ENCODE measurements at regions not wholly inside any gene's neighbourhood (a gene's known extent, or its start where the extent isn't known, plus 50 kb on each side); places are given as distances from the start of the nearest gene placed in this dataset.

DNA sequence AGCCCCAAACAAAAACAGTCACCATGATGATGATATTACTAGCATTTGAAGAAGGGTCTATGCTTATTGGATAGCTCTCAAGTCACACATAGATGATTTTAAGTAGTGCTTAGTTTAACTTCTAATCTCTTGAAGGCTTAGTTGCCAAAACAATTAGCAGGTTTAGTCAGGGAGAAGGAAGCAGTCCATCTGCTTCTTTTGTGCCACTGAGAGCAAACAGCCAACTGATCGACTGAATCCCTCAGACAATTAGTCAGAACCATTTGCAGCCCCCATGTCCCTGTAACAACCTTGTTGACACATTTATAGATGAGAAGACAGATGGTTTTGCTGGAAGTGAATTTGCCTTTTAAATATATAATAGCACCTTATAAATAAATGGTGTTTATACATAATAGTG lies 585.1 kb upstream of the SUCLG2 start:
- no peaks in the 10 kb centered on the region for H3K27me3 Mint-ChIP-seq
- H3K36me3 Mint-ChIP-seq (ENCODE audit: low read depth) = no peaks in the 10 kb centered on the region
- no peak for ATAC-seq
- no peak for DNase-seq
- no peak overlapping the region for H3K27ac Mint-ChIP-seq
- H3K9me3 ChIP-seq (ENCODE audit: control insufficient read depth, low read length, poor library complexity, severe bottlenecking) = no peaks in the 10 kb centered on the region
- no peak overlapping the region for H3K4me3 Mint-ChIP-seq
- H3K4me1 Mint-ChIP-seq = no peaks in the 10 kb centered on the region

DNA sequence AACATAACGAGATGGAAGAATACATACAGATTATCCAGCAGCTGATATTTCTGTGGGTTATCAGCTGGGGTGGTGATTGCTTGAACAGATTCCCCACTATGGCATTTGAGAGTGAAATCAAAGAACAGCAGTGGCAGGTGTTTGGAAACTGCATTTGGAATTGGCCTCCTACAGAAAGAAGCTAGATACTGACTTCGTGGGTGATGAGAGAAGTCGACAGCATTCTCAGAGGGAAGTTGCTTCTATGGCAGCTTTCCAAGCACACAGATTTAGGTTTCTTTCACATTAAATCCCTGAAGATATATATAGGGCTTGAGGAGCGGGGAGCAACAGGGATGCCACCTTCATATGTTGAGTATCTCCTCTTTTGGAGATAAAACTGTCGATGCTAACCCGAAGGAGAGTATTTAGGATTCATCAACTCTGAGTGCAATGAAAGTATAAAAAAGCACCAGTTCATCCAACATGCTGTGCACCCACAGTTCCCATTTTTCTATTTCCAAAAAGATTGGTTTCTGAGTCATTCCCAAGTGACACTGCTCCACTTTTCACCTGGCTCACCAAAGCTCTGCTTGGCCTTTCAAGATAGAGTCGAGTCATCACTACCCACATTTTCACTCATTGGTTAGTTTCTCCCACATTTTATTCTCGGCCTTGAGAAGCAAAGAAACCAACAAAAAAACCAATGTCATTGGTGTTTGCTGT lies 579.8 kb upstream of the SUCLG2 start:
- H3K36me3 Mint-ChIP-seq (ENCODE audit: low read depth) = no peaks in the 10 kb centered on the region
- no peak overlapping the region for H3K4me3 Mint-ChIP-seq
- peaks cover 2% of the 10 kb centered on the region for H3K4me1 Mint-ChIP-seq
- H3K27me3 Mint-ChIP-seq = no peaks in the 10 kb centered on the region
- no peak overlapping the region for H3K27ac Mint-ChIP-seq
- DNase-seq = no peak
- no peaks in the 10 kb centered on the region for H3K9me3 ChIP-seq (ENCODE audit: control insufficient read depth, low read length, poor library complexity, severe bottlenecking)
- no peak for ATAC-seq

DNA sequence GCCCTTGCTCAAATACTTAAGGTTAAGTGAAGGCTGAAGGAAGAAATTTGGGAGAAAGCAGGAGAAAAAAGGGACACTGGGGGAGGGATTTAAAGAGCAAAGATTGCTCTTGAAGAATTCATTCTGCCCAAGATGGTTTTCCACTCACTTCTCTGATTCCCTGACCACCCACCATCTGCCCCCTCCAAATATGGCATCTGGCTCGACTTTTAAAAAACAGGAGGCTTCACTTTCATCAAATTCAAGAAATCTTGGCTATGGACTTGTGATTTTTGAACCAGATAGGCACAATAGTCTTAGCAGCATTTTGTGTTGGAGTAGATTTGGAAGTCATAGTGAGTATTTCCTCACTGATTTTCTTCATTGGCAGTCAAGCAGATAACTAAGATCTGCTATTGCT lies 574.4 kb upstream of the SUCLG2 start:
- H3K9me3 ChIP-seq (ENCODE audit: control insufficient read depth, low read length, poor library complexity, severe bottlenecking) = no peaks in the 10 kb centered on the region
- H3K27me3 Mint-ChIP-seq = no peaks in the 10 kb centered on the region
- H3K4me1 Mint-ChIP-seq = peaks cover 2% of the 10 kb centered on the region
- H3K4me3 Mint-ChIP-seq = no peak overlapping the region
- H3K27ac Mint-ChIP-seq = no peak overlapping the region
- H3K36me3 Mint-ChIP-seq (ENCODE audit: low read depth) = no peaks in the 10 kb centered on the region
- ATAC-seq = no peak
- no peak for DNase-seq

DNA sequence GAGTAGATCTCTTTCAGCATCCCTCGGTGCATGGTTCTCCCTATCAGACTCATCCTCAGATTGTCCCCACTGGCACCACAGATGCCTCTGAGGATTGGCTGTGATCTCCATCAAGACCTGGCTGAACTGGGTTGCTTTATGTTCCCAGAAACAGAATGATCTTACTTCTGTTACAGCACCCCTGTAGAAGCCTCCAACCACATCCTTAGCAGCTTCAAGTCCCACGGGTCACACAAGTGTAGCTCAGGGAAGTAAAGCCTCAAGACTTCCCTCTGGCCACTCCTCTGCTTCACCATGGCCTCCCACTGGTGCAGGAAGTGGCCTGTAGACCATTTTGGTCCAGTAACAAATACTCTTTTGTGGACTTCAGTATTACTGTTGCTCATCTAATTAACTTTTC lies 566.4 kb upstream of the SUCLG2 start:
- no peak for ATAC-seq
- H3K4me3 Mint-ChIP-seq = no peak overlapping the region

DNA sequence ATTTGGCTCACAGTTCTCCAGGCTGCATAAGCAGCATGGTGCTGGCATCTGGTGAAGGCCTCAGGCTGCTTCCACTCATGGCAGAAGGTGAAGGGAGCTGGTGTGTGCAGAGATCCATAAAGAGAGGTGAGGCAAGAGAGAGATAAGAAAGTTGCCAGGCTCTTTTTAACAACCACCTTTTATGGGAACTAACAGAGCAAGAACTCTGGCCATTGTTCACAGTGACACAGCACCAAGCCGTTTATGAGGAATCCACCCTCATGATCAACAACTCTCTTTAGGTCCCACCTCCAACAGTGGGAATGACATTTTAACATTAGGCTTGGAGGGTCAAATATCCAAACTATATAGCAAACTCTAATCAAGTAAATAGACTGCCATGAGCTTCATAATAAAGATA lies 557.2 kb upstream of the SUCLG2 start:
- no peak overlapping the region for H3K27ac Mint-ChIP-seq
- ATAC-seq (no peak), DNase-seq (no peak)
- peaks cover 4% of the 10 kb centered on the region for H3K4me1 Mint-ChIP-seq
- no peak overlapping the region for H3K4me3 Mint-ChIP-seq
- no peaks in the 10 kb centered on the region for H3K36me3 Mint-ChIP-seq (ENCODE audit: low read depth)
- H3K9me3 ChIP-seq (ENCODE audit: control insufficient read depth, low read length, poor library complexity, severe bottlenecking) = no peaks in the 10 kb centered on the region
- H3K27me3 Mint-ChIP-seq = no peaks in the 10 kb centered on the region

More for the DNA sequence above, 566.4 kb upstream of the SUCLG2 start:
- Mint-ChIP-seq H3K36me3 (ENCODE audit: low read depth) (no peaks in the 10 kb centered on the region), H3K27ac (peak overlapping the region; percentile 37), H3K27me3 (no peaks in the 10 kb centered on the region), H3K4me1 (peaks cover 6% of the 10 kb centered on the region)
- no peaks in the 10 kb centered on the region for H3K9me3 ChIP-seq (ENCODE audit: control insufficient read depth, low read length, poor library complexity, severe bottlenecking)
- DNase-seq = no peak

DNA sequence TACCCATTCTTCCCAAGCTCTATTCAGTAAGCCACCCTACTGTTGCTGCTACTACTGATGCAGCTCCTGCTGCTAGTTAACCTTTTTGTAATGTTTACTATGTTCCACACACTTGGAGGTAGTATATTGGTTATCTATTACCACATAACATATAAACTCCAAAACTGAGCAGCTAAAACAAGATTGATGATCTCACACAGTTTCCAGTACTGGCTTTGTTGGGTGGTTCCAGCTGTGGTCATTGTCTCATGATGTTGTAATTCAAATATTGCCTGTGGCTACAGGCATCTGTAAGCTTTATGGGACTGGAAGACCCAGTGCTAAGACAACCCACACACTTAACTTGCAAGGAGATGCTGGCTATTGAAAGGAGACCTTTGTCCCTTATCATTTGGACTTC lies 556.2 kb upstream of the SUCLG2 start:
- H3K27ac Mint-ChIP-seq = no peak overlapping the region
- ATAC-seq (no peak), DNase-seq (no peak)
- H3K36me3 Mint-ChIP-seq (ENCODE audit: low read depth) = no peaks in the 10 kb centered on the region
- no peak overlapping the region for H3K4me3 Mint-ChIP-seq
- H3K27me3 Mint-ChIP-seq = no peaks in the 10 kb centered on the region
- peaks cover 2% of the 10 kb centered on the region for H3K4me1 Mint-ChIP-seq
- H3K9me3 ChIP-seq (ENCODE audit: control insufficient read depth, low read length, poor library complexity, severe bottlenecking) = no peaks in the 10 kb centered on the region

DNA sequence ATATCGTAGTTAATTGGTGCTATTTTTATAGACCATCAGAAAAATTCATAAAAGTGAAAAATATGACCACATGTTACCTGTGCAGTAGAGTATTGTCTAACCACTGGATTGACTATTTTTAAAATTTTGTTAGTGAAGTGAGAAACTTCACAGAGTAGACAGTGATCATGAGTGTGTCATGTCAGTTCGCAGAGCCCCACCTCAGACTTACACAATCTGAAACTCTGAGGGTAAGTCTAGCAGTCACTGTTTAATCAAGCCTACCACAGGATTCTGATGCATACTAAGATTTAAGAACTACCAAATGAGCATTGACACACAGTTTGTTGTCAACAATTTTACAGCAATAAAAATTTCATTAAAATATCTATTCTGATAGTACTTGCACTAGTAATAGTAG lies 552.9 kb upstream of the SUCLG2 start:
- H3K36me3 Mint-ChIP-seq (ENCODE audit: low read depth) = no peaks in the 10 kb centered on the region
- no peaks in the 10 kb centered on the region for H3K27me3 Mint-ChIP-seq
- DNase-seq (no peak), ATAC-seq (no peak)
- H3K9me3 ChIP-seq (ENCODE audit: control insufficient read depth, low read length, poor library complexity, severe bottlenecking) = no peaks in the 10 kb centered on the region
- H3K27ac Mint-ChIP-seq = no peak overlapping the region
- H3K4me1 Mint-ChIP-seq = no peaks in the 10 kb centered on the region
- H3K4me3 Mint-ChIP-seq = no peak overlapping the region

DNA sequence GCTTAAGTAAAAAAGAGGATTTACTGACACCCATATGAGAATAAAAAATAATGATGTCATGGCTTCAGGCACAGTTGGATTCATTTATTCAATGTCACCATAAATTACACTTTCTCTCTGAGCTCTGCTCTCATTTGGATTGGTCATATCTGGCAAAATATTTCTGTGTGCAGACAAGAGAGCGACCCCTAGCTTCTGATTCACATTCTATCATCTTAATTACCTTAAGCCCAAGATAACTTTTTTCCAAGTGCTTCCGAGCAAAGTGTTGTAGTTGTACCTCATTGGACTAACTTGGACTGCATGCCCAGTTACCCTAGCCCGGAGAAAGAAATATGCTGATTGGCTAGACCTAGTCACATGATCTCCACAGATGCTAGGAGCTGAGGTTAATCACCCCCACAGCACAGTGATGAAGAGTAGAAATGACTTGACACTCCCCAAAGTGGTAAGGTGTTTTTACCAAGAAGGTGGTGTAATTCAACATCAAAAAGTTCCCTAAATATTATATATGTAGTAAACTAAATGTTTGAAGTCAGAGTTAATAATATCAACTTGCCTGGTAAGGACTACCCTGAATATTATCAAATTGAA lies 552.2 kb upstream of the SUCLG2 start:
- H3K27me3 Mint-ChIP-seq = no peaks in the 10 kb centered on the region
- ATAC-seq (no peak), DNase-seq (no peak)
- H3K27ac Mint-ChIP-seq = no peak overlapping the region
- no peak overlapping the region for H3K4me3 Mint-ChIP-seq
- H3K9me3 ChIP-seq (ENCODE audit: control insufficient read depth, low read length, poor library complexity, severe bottlenecking) = no peaks in the 10 kb centered on the region
- no peaks in the 10 kb centered on the region for H3K4me1 Mint-ChIP-seq
- no peaks in the 10 kb centered on the region for H3K36me3 Mint-ChIP-seq (ENCODE audit: low read depth)

DNA sequence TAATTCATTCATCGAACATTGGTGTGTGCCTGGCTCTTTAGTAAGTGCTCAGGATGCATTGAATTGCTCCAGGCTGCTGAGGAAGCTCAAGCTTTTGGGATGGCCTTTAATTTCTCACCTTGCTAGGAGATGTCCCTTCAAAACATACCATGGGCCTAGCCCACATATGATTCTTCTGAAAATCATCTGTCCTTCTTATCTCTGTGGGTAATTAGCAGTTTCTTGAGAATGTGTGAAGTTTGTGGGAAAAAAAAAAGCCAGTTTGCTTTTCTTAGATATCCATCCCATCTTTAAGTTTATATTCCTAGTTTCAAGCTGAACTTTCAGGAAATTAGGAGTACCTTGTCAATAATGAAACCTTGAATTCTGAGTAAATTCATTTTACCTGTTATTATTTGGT lies 532.3 kb upstream of the SUCLG2 start:
- ATAC-seq = no peak
- no peak overlapping the region for H3K27ac Mint-ChIP-seq
- no peak for DNase-seq
- H3K27me3 Mint-ChIP-seq = no peaks in the 10 kb centered on the region
- no peaks in the 10 kb centered on the region for H3K9me3 ChIP-seq (ENCODE audit: control insufficient read depth, low read length, poor library complexity, severe bottlenecking)
- no peak overlapping the region for H3K4me3 Mint-ChIP-seq
- H3K36me3 Mint-ChIP-seq (ENCODE audit: low read depth) = no peaks in the 10 kb centered on the region
- H3K4me1 Mint-ChIP-seq = no peaks in the 10 kb centered on the region

DNA sequence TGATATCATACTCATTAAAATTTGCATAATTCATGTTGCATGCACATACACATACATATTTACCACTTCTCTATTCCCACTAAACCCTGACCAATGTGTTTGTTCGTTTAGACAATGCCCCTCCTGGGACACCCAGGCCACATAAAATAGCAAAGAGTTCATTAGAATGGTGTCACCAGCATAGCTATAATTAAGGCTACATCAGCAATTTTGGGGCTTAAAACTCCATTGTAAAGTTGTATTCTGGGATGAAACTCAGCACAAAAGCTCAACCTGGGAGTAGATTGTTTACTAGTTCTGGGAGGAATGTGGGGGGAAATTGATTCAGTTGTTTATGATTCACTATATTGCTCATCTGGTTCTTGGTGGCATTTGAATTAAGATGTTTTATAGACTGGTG lies 522.2 kb upstream of the SUCLG2 start:
- no peak for DNase-seq

DNA sequence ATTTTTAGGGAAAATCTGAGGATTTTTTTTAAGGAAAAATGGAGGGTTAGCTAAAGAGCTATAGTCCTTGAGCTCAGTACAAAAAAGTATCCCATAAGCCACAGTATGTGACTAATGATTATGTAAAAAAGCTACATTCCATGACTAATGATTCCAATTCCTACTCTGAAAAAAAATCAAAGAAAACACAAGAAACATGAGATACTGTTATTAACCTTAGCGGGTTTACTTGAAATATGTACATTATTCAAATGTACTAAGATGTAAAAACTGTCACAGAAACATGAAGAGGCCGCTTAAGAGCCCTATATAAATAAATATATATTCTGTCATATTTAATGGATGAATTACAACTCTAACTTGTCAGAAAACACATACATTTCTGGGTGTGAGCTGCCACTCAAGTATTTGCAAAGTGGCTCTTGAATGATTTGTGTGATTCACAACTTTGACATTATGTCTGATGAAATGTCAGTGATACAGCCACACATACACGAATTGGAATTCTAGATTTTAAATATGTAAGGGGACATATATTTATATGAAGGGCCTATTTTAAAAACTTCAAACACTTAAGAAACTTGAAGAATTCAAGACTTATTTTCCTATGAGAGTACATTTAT lies 518.7 kb upstream of the SUCLG2 start:
- H3K27ac Mint-ChIP-seq = no peak overlapping the region
- no peaks in the 10 kb centered on the region for H3K27me3 Mint-ChIP-seq
- no peaks in the 10 kb centered on the region for H3K4me1 Mint-ChIP-seq
- peaks cover 3% of the 10 kb centered on the region for H3K9me3 ChIP-seq (ENCODE audit: control insufficient read depth, low read length, poor library complexity, severe bottlenecking)
- no peak overlapping the region for H3K4me3 Mint-ChIP-seq
- no peak for ATAC-seq
- H3K36me3 Mint-ChIP-seq (ENCODE audit: low read depth) = peaks cover 5% of the 10 kb centered on the region
- no peak for DNase-seq

More for the DNA sequence above, 522.2 kb upstream of the SUCLG2 start:
- Mint-ChIP-seq H3K27me3 (no peaks in the 10 kb centered on the region), H3K4me1 (no peaks in the 10 kb centered on the region), H3K36me3 (ENCODE audit: low read depth) (peaks cover 4% of the 10 kb centered on the region), H3K27ac (no peak overlapping the region), H3K4me3 (no peak overlapping the region)
- ATAC-seq = no peak
- no peaks in the 10 kb centered on the region for H3K9me3 ChIP-seq (ENCODE audit: control insufficient read depth, low read length, poor library complexity, severe bottlenecking)

DNA sequence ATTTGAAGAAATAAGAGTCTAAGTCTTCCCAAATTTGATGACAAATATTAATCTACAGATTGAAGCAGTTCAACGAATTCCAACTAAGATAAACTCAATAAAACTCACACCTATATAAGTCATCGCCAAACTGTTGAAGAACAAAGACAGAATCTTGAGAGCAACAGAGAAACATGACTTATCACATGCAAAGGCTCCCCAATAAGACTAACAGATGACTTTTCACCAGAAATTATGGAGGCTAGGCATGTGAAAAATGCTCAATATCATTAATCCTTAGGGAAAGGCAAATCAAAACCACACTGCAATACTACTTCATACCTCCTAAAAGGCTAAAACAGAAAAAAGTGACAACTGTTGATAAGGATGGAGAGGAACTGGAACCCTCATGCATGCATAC lies 517.6 kb upstream of the SUCLG2 start:
- ATAC-seq = no peak
- no peak for DNase-seq
- Mint-ChIP-seq H3K27ac (no peak overlapping the region), H3K27me3 (no peaks in the 10 kb centered on the region), H3K36me3 (ENCODE audit: low read depth) (peaks cover 5% of the 10 kb centered on the region), H3K4me1 (no peaks in the 10 kb centered on the region), H3K4me3 (no peak overlapping the region)
- H3K9me3 ChIP-seq (ENCODE audit: control insufficient read depth, low read length, poor library complexity, severe bottlenecking) = peaks cover 3% of the 10 kb centered on the region

DNA sequence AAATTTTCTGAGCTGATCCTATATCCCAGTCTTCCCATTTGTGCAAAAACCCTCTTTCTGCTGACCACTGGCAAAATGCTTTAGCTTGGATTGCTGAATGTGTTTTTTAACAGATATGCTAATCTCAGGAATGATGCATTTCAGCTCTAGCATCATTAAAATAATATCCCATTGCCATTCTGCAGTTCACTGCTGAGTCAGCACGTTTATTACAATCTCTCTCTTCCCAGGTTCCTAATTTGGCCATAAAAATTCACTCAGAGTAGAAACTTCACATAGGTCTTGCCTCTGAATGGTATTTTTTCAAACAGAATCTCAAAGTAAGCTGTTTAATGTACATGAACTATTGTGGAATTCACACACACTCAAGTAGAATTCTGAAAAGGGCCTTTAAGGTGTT lies 509.6 kb upstream of the SUCLG2 start:
- ATAC-seq = no peak
- Mint-ChIP-seq H3K4me3 (no peak overlapping the region), H3K36me3 (ENCODE audit: low read depth) (peaks cover 2% of the 10 kb centered on the region), H3K4me1 (peaks cover 3% of the 10 kb centered on the region), H3K27ac (no peak overlapping the region), H3K27me3 (no peaks in the 10 kb centered on the region)
- H3K9me3 ChIP-seq (ENCODE audit: control insufficient read depth, low read length, poor library complexity, severe bottlenecking) = no peaks in the 10 kb centered on the region
- DNase-seq = no peak

DNA sequence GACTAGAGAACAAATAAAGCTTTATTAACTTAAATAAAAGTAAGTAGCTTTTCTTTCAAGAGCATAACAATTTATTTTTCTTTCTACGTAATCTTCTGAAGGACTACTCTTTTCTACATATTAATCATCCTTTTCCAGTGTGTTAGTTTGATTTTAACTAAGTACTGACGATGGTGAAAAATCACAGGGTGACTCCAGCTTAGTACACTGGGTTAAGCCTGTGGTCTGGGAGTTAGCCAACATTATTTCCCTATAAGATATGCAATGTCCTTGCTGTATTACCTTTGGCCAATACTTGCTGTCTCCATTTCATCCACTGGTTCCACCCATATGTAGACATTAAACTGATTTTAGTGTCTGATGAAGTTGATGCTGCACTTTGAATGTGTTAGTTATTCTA lies 508.6 kb upstream of the SUCLG2 start:
- peaks cover 2% of the 10 kb centered on the region for H3K36me3 Mint-ChIP-seq (ENCODE audit: low read depth)
- ATAC-seq = no peak

More for the DNA sequence above, 508.6 kb upstream of the SUCLG2 start:
- H3K4me1 Mint-ChIP-seq = peaks cover 3% of the 10 kb centered on the region
- no peaks in the 10 kb centered on the region for H3K9me3 ChIP-seq (ENCODE audit: control insufficient read depth, low read length, poor library complexity, severe bottlenecking)
- no peak for DNase-seq
- H3K27ac Mint-ChIP-seq = no peak overlapping the region
- no peak overlapping the region for H3K4me3 Mint-ChIP-seq
- no peaks in the 10 kb centered on the region for H3K27me3 Mint-ChIP-seq

Data from T-helper 17 cell (primary cell).